H9 (cell line): ENCODE measurements at regions not wholly inside any gene's neighbourhood (a gene's known extent, or its start where the extent isn't known, plus 50 kb on each side); places are given as distances from the start of the nearest gene placed in this dataset.

Experiments
- DNase-seq: peaks from one replicate; pipeline ENCODE4 v3.0.0-alpha.2; 2017
- H2AFZ ChIP-seq: one replicate; pipeline ENCODE4 v1.6.1; 2013; ENCODE audit warnings: mild to moderate bottlenecking, low read length, control low read depth, moderate library complexity
- H2AK5ac ChIP-seq: 2 replicates; pipeline ENCODE4 v1.6.1; 2013; ENCODE audit warnings: low read length, control low read depth, mixed read lengths; ENCODE audit not compliant: insufficient read length
- H2BK120ac ChIP-seq: one replicate; pipeline ENCODE4 v1.6.1; 2013; ENCODE audit warnings: low read depth, mild to moderate bottlenecking, low read length, control low read depth, inconsistent platforms; ENCODE audit not compliant: poor library complexity, severe bottlenecking
- H2BK12ac ChIP-seq: 2 replicates; pipeline ENCODE4 v1.6.1; 2013; ENCODE audit warnings: low read length, control low read depth, mixed read lengths, low read depth; ENCODE audit not compliant: insufficient read length
- H2BK15ac ChIP-seq: 2 replicates; pipeline ENCODE4 v1.6.1; 2013; ENCODE audit warnings: low read depth, low read length, control low read depth
- H2BK20ac ChIP-seq: one replicate; pipeline ENCODE4 v1.6.1; 2013; ENCODE audit warnings: low read depth, mild to moderate bottlenecking, low read length, control low read depth, inconsistent platforms; ENCODE audit not compliant: poor library complexity, severe bottlenecking
- H2BK5ac ChIP-seq: 2 replicates; pipeline ENCODE4 v1.6.1; 2013; ENCODE audit warnings: low read length, control low read depth, mixed read lengths; ENCODE audit not compliant: insufficient read length
- H3K14ac ChIP-seq: 2 replicates; pipeline ENCODE4 v1.6.1; 2013; ENCODE audit warnings: low read length, control low read depth; ENCODE audit not compliant: insufficient read depth
- H3K18ac ChIP-seq: 2 replicates; pipeline ENCODE4 v1.6.1; 2013; ENCODE audit warnings: low read depth, mild to moderate bottlenecking, mixed read lengths, low read length, control low read depth; ENCODE audit not compliant: insufficient read length
- H3K23ac ChIP-seq: 2 replicates; pipeline ENCODE4 v1.6.1; 2013; ENCODE audit warnings: low read length, control low read depth, mixed read lengths, low read depth; ENCODE audit not compliant: insufficient read length
- H3K23me2 ChIP-seq: 2 replicates; pipeline ENCODE4 v1.6.1; 2013; ENCODE audit warnings: low read depth, mild to moderate bottlenecking, mixed read lengths, low read length, control low read depth; ENCODE audit not compliant: insufficient read length, poor library complexity, severe bottlenecking
- H3K27ac ChIP-seq: 2 replicates; pipeline ENCODE4 v1.5.1; 2013; ENCODE audit warnings: low read length, control low read depth, mixed read lengths, low read depth; ENCODE audit not compliant: insufficient read length
- H3K27me3 ChIP-seq: 2 replicates; pipeline ENCODE4 v1.6.1; 2013; ENCODE audit warnings: low read length, control low read depth, inconsistent platforms; ENCODE audit not compliant: insufficient read depth
- H3K4ac ChIP-seq: 2 replicates; pipeline ENCODE4 v1.6.1; 2013; ENCODE audit warnings: low read depth, mild to moderate bottlenecking, control low read depth, inconsistent platforms, low read length, moderate library complexity
- H3K4me1 ChIP-seq: 2 replicates; pipeline ENCODE4 v1.6.1; 2013; ENCODE audit warnings: low read length, control low read depth, inconsistent platforms; ENCODE audit not compliant: insufficient read depth
- H3K4me2 ChIP-seq: 2 replicates; pipeline ENCODE4 v1.6.1; 2013; ENCODE audit warnings: low read length, control low read depth, mixed read lengths; ENCODE audit not compliant: insufficient read length, insufficient read depth
- H3K56ac ChIP-seq: 2 replicates; pipeline ENCODE4 v1.6.1; 2013; ENCODE audit warnings: low read depth, mild to moderate bottlenecking, mixed read lengths, low read length, control low read depth; ENCODE audit not compliant: insufficient read length
- H3K79me1 ChIP-seq: 2 replicates; pipeline ENCODE4 v1.6.1; 2013; ENCODE audit warnings: low read depth, mild to moderate bottlenecking, moderate library complexity, low read length, control low read depth, inconsistent platforms; ENCODE audit not compliant: insufficient read depth, poor library complexity, severe bottlenecking
- H3K79me2 ChIP-seq: 2 replicates; pipeline ENCODE4 v1.6.1; 2013; ENCODE audit warnings: low read length, control low read depth, inconsistent platforms; ENCODE audit not compliant: insufficient read depth
- H3K9ac ChIP-seq: 2 replicates; pipeline ENCODE4 v1.6.1; 2013; ENCODE audit warnings: low read length, control low read depth, mixed read lengths; ENCODE audit not compliant: insufficient read length; ENCODE audit errors: extremely low read depth
- H3K9me3 ChIP-seq: one replicate; pipeline ENCODE4 v1.6.1; 2013; ENCODE audit warnings: low read depth, low read length, inconsistent platforms; ENCODE audit not compliant: control insufficient read depth
- H3T11ph ChIP-seq: one replicate; pipeline ENCODE4 v1.6.1; 2013; ENCODE audit warnings: mild to moderate bottlenecking, low read length, control low read depth, inconsistent platforms
- H4K20me1 ChIP-seq: one replicate; pipeline ENCODE4 v1.6.1; 2013; ENCODE audit not compliant: control insufficient read depth, insufficient read length, insufficient read depth
- H4K5ac ChIP-seq: 2 replicates; pipeline ENCODE4 v1.6.1; 2013; ENCODE audit warnings: low read depth, mild to moderate bottlenecking, mixed read lengths, low read length, control low read depth; ENCODE audit not compliant: insufficient read length
- H4K8ac ChIP-seq: replicated peaks from 2 replicates; pipeline ENCODE4 v1.6.1; 2013; ENCODE audit warnings: low read length, control low read depth, mixed read lengths, low read depth; ENCODE audit not compliant: insufficient read length
- H4K91ac ChIP-seq: 2 replicates; pipeline ENCODE4 v1.6.1; 2013; ENCODE audit warnings: low read depth, mild to moderate bottlenecking, moderate library complexity, mixed read lengths, low read length, control low read depth; ENCODE audit not compliant: insufficient read length
- H3K27ac Mint-ChIP-seq, 3 experiments: 2 replicates in 2 of 3; 3 replicates in 1 of 3; pipeline ENCODE4 v1.8.0; 2020 to 2021; ENCODE audit warnings: mixed read lengths in 3 of 3, mild to moderate bottlenecking in 1 of 3, moderate library complexity in 1 of 3
- H3K27me3 Mint-ChIP-seq: 2 replicates; pipeline ENCODE4 v1.8.0; 2021; ENCODE audit warnings: low read depth, mild to moderate bottlenecking, moderate library complexity, mixed read lengths
- H3K36me3 Mint-ChIP-seq, 3 experiments: 2 replicates in 2 of 3; 3 replicates in 1 of 3; pipeline ENCODE4 v1.8.0; 2020 to 2021; ENCODE audit warnings: low read depth in 3 of 3, mixed read lengths in 3 of 3; ENCODE audit not compliant: insufficient read depth in 1 of 3
- H3K4me1 Mint-ChIP-seq, 2 experiments: 2 replicates each; pipeline ENCODE4 v1.8.0; 2020; ENCODE audit warnings: mixed read lengths in 2 of 2
- H3K4me3 Mint-ChIP-seq, 2 experiments: 2 replicates in 1 of 2; 3 replicates in 1 of 2; pipeline ENCODE4 v1.8.0; 2020 to 2021; ENCODE audit warnings: mild to moderate bottlenecking in 2 of 2, mixed read lengths in 2 of 2, moderate library complexity in 1 of 2
- H3K9me3 Mint-ChIP-seq, 2 experiments: 2 replicates in 1 of 2; 3 replicates in 1 of 2; pipeline ENCODE4 v1.8.0; 2020; ENCODE audit warnings: mild to moderate bottlenecking in 2 of 2, mixed read lengths in 2 of 2, moderate library complexity in 1 of 2
- CTCF ChIP-seq: fragments of 200-600 bp; sonication (generic); conservative IDR thresholded peaks from 3 replicates; pipeline ENCODE4 v1.8.0; 2021; ENCODE audit warnings: antibody characterized with exemption, mild to moderate bottlenecking
- WGBS: extraction: QIAGEN DNeasy Blood & Tissue Kit; methylation state at CpG from one replicate; pipeline ENCODE4 v1.1.7; 2013; ENCODE audit warnings: missing lambda C conversion rate, low lambda C conversion rate, mixed read lengths; ENCODE audit not compliant: insufficient read length; ENCODE audit errors: extremely low coverage; 5-methylcytosine and 5-hydroxymethylcytosine counted together

GRCh38 chr15:62584301-62585235 lies 419.5 kb upstream of the C2CD4B start:
- H3K79me1 ChIP-seq, result no peaks in the 10 kb centered on the region
- Mint-ChIP-seq H3K9me3 (no peaks in the 10 kb centered on the region), H3K27ac (peak overlapping the region in 1 of 3 experiments; percentile 58; a peak in 1 of 7 replicates), H3K27me3 (no peaks in the 10 kb centered on the region), H3K4me3 (no peak overlapping the region), H3K4me1 (peaks cover 30 to 32% of the 10 kb centered on the region in 2 experiments), H3K36me3 (no peaks in the 10 kb centered on the region)
- no peak overlapping the region for H3K56ac ChIP-seq
- H2AK5ac ChIP-seq, result no peak overlapping the region
- H4K91ac ChIP-seq, result no peak overlapping the region
- no peak overlapping the region for H4K8ac ChIP-seq
- no peak overlapping the region for H2BK120ac ChIP-seq
- H2BK5ac ChIP-seq, result no peak overlapping the region
- no CpG with 5 or more reads among the region's 7 CpGs for WGBS
- no peak overlapping the region for H4K5ac ChIP-seq
- H3K27me3 ChIP-seq, result no peaks in the 10 kb centered on the region
- no peak overlapping the region for H3K14ac ChIP-seq
- no peak overlapping the region for H3T11ph ChIP-seq
- peaks cover 6% of the 10 kb centered on the region for H3K4me1 ChIP-seq
- H3K79me2 ChIP-seq, result no peaks in the 10 kb centered on the region
- no peak overlapping the region for H2BK20ac ChIP-seq
- no peak overlapping the region for H2BK15ac ChIP-seq
- no peak for TF ChIP-seq CTCF
- no peaks in the 10 kb centered on the region for H3K9me3 ChIP-seq
- H3K4ac ChIP-seq, result no peak overlapping the region
- no peak overlapping the region for H3K18ac ChIP-seq
- no peaks in the 10 kb centered on the region for H4K20me1 ChIP-seq
- no peaks in the 10 kb centered on the region for H3K23me2 ChIP-seq
- H3K4me2 ChIP-seq, result no peak overlapping the region
- DNase-seq, result no peak
- no peak overlapping the region for H2BK12ac ChIP-seq
- H3K27ac ChIP-seq, result no peak overlapping the region
- H2AFZ ChIP-seq, result no peak overlapping the region
- no peak overlapping the region for H3K23ac ChIP-seq
- no peak overlapping the region for H3K9ac ChIP-seq
